Hepatocyte (in vitro differentiated cells): ENCODE measurements at regions not wholly inside any gene's neighbourhood (a gene's known extent, or its start where the extent isn't known, plus 50 kb on each side); places are given as distances from the start of the nearest gene placed in this dataset.
A peak's percentile ranks its signal among the peaks of the same experiment; 100 is the strongest.
"Not testable (repeated sequence)": the region's sequence is repeated elsewhere in the genome, so short reads cannot be mapped to it uniquely, and the experiment has no call there.

ENCODE experiments used
- DNase-seq: peaks from one replicate; pipeline ENCODE4 v3.0.0-alpha.2; 2016; ENCODE audit warnings: low spot score
- H2AFZ ChIP-seq: fragments of 200-600 bp; sonication (generic); 2 replicates; pipeline ENCODE4 v1.6.0; 2016; ENCODE audit warnings: antibody characterized with exemption, mild to moderate bottlenecking
- H3K27ac ChIP-seq: fragments of 200-600 bp; sonication (generic); 2 replicates; pipeline ENCODE4 v1.5.1; 2016; ENCODE audit warnings: mild to moderate bottlenecking
- H3K27me3 ChIP-seq: fragments of 200-600 bp; sonication (generic); 2 replicates; pipeline ENCODE4 v1.6.1; 2016
- H3K36me3 ChIP-seq: fragments of 200-600 bp; sonication (generic); replicated peaks from 2 replicates; pipeline ENCODE4 v1.5.1; 2016; ENCODE audit warnings: low read depth; ENCODE audit not compliant: insufficient read depth
- H3K4me1 ChIP-seq: fragments of 200-600 bp; sonication (generic); 2 replicates; pipeline ENCODE4 v1.5.1; 2016; ENCODE audit warnings: mild to moderate bottlenecking, moderate library complexity; ENCODE audit not compliant: insufficient read depth
- H3K4me2 ChIP-seq: fragments of 200-600 bp; sonication (generic); 2 replicates; pipeline ENCODE4 v1.6.0; 2016
- H3K4me3 ChIP-seq: fragments of 200-600 bp; sonication (generic); 2 replicates; pipeline ENCODE4 v1.5.1; 2016; ENCODE audit warnings: mild to moderate bottlenecking
- H3K79me2 ChIP-seq: fragments of 200-600 bp; sonication (generic); 2 replicates; pipeline ENCODE4 v1.6.0; 2017; ENCODE audit warnings: mild to moderate bottlenecking
- H3K9me2 ChIP-seq: fragments of 200-600 bp; sonication (generic); replicated peaks from 2 replicates; pipeline ENCODE4 v1.6.0; 2017; ENCODE audit warnings: mild to moderate bottlenecking; ENCODE audit not compliant: insufficient read depth
- H3K9me3 ChIP-seq: fragments of 200-600 bp; sonication (generic); 2 replicates; pipeline ENCODE4 v1.5.1; 2016; ENCODE audit warnings: low read depth, mild to moderate bottlenecking
- H4K20me1 ChIP-seq: fragments of 200-600 bp; sonication (generic); 2 replicates; pipeline ENCODE4 v1.6.0; 2016; ENCODE audit warnings: mild to moderate bottlenecking; ENCODE audit not compliant: insufficient read depth, poor library complexity, severe bottlenecking
- EZH2 ChIP-seq: fragments of 200-600 bp; sonication (generic); IDR thresholded peaks from 2 replicates; pipeline ENCODE4 v1.6.1; 2016; ENCODE audit warnings: antibody characterized with exemption, mild to moderate bottlenecking, borderline replicate concordance
- EZH2phosphoT487 ChIP-seq: fragments of 200-600 bp; sonication (generic); IDR thresholded peaks from one replicate; pipeline ENCODE4 v1.6.1; 2018; ENCODE audit warnings: antibody characterized with exemption, mild to moderate bottlenecking, low read depth, moderate library complexity; ENCODE audit not compliant: unreplicated experiment, severe bottlenecking
- WGBS: methylation state at CpG from one replicate; pipeline ENCODE4 v1.1.6; 2016; ENCODE audit warnings: low lambda C conversion rate; ENCODE audit errors: missing lambda C conversion rate; 5-methylcytosine and 5-hydroxymethylcytosine counted together
- TF ChIP-seq, protein P1 (sequence below): fragments of 200-600 bp; sonication (generic); IDR thresholded peaks from 2 replicates; pipeline ENCODE4 v1.5.1; 2016; ENCODE audit warnings: antibody characterized with exemption, mild to moderate bottlenecking; ENCODE audit not compliant: poor library complexity

DNA sequence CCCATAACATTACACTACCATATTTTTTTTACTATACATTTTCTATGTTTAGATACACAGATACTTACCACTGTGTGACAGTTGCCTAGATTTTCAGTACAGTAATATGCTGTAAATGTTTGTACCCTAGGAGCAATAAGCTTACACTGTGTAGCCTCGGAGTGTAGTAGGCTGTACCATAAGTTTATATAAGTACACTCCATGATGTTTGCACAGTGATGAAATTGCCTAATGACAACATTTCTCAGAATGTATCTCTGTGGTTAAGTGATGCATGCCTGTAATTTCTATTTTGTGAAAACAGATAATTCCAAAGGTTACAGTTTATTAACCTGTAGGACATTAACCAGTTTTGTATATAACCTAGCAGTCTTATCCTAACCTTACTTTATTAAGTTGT lies 128.1 kb upstream of the RBMS1 start:
- no peaks in the 10 kb centered on the region for H3K9me3 ChIP-seq
- H3K27ac ChIP-seq = no peak overlapping the region
- H3K36me3 ChIP-seq = no peaks in the 10 kb centered on the region
- no peaks in the 10 kb centered on the region for H3K79me2 ChIP-seq
- DNase-seq = no peak
- no peaks in the 10 kb centered on the region for H3K27me3 ChIP-seq
- H3K4me1 ChIP-seq = no peaks in the 10 kb centered on the region
- no peaks in the 10 kb centered on the region for H4K20me1 ChIP-seq
- H3K4me3 ChIP-seq = no peak overlapping the region
- no peaks in the 10 kb centered on the region for H3K9me2 ChIP-seq
- 93% methylated on average over 1 of the region's 1 CpG for WGBS
- no peak overlapping the region for H2AFZ ChIP-seq
- no peak for TF ChIP-seq EZH2
- TF ChIP-seq EZH2phosphoT487 = no peak
- TF ChIP-seq, protein P1, sequence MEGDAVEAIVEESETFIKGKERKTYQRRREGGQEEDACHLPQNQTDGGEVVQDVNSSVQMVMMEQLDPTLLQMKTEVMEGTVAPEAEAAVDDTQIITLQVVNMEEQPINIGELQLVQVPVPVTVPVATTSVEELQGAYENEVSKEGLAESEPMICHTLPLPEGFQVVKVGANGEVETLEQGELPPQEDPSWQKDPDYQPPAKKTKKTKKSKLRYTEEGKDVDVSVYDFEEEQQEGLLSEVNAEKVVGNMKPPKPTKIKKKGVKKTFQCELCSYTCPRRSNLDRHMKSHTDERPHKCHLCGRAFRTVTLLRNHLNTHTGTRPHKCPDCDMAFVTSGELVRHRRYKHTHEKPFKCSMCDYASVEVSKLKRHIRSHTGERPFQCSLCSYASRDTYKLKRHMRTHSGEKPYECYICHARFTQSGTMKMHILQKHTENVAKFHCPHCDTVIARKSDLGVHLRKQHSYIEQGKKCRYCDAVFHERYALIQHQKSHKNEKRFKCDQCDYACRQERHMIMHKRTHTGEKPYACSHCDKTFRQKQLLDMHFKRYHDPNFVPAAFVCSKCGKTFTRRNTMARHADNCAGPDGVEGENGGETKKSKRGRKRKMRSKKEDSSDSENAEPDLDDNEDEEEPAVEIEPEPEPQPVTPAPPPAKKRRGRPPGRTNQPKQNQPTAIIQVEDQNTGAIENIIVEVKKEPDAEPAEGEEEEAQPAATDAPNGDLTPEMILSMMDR = no peak
- no peak overlapping the region for H3K4me2 ChIP-seq

DNA sequence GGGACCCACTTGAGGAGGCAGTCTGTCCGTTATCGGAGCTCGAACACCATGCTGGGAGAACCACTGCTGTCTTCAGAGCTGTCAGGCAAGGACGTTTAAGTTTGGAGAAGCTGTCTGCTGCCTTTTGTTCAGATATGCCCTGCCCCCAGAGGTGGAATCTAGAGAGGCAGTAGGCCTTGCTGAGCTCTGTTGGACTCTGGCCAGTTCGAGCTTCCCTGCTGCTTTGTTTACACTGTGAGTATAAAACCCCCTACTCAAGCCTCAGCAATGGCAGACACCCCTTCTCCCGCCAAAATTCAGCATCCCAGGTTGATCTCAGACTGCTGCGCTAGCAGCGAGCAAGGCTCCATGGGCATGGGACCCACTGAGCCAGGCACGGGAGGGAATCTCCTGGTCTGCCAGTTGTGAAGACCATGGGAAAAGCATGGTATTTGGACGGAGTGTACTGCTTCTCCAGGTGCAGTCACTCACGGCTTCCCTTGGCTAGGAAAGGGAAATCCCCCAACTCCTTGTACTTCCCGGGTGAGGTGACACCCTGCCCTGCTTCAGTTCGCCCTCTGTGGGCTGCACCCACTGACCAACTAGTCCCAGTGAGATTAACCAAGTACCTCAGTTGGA lies 134.5 kb upstream of the RBMS1 start:
- H3K9me2 ChIP-seq, H3K4me3 ChIP-seq, H3K36me3 ChIP-seq, H3K79me2 ChIP-seq, H3K4me1 ChIP-seq, H3K9me3 ChIP-seq, H3K4me2 ChIP-seq, H3K27ac ChIP-seq, H4K20me1 ChIP-seq, H2AFZ ChIP-seq, H3K27me3 ChIP-seq: not testable (repeated sequence)
- WGBS = 77% methylated on average over 13 of the region's 13 CpGs
- DNase-seq = peak; percentile 35

DNA sequence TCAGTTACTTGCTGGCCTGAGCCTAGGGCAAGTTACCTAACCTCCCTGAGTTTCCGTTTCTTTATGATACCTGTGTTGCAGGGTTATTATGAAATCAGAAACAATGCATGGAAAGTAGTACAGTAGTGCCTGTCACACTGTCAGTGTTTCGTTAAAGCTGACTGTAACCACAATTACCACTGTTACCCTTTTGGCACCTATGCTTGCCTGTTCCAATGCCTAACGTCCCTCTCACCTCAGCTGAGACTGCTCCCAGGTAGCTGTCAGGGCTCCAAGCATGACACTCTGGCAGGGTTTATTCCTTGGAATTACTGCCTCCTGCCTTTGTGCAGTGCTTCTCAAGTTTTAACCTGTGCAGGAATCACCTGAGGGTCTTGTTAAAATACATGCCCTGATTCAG lies 135.2 kb upstream of the RBMS1 start:
- no peaks in the 10 kb centered on the region for H3K27me3 ChIP-seq
- H3K9me3 ChIP-seq = no peaks in the 10 kb centered on the region
- peaks cover 4% of the 10 kb centered on the region for H3K4me1 ChIP-seq
- DNase-seq = no peak
- no peak overlapping the region for H3K4me2 ChIP-seq
- 89% methylated on average over 3 of the region's 3 CpGs for WGBS
- TF ChIP-seq EZH2 (no peak), EZH2phosphoT487 (no peak)
- TF ChIP-seq, protein P1 = no peak
- no peaks in the 10 kb centered on the region for H3K36me3 ChIP-seq
- H2AFZ ChIP-seq = no peak overlapping the region
- H3K9me2 ChIP-seq = no peaks in the 10 kb centered on the region
- no peak overlapping the region for H3K4me3 ChIP-seq
- H3K79me2 ChIP-seq = no peaks in the 10 kb centered on the region
- H3K27ac ChIP-seq = no peak overlapping the region
- H4K20me1 ChIP-seq = no peaks in the 10 kb centered on the region

DNA sequence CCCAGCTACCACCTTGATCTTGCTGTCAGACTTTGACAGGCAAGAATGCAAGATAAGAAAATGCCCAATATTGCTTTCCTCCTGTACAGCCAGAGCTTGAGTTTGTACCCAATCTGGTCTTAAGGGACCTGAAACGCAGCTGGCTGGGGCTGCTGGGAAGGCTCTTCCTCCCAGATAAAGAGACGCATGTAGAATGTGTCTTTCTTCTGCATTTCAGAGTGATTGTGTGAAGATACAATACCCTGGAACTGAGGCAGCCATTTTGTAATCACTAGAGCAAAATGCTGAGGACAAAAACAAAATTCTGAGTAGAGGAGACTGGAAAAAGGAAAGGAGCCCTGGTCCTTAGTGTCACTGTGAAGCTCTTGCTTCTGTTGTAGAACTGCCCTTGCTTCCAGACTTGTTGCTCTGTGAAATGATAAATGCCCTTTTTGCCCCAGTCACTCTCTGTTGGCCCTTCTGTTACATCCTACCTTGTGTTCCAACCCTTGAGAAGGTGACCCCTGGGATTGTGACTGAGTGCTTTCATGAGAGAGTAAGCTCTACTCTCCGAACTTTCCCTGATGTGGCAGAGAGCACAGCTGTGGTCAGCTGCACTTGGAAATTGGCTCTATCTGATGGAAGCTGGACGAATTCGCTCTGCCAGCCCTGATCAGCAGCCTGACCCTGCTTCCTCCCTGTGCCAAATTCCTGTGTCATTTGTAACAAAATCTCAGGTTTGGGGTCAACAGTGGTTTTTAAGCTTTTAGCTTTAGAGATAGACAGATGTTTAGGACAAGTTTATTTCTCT lies 137.4 kb upstream of the RBMS1 start:
- peaks cover 4% of the 10 kb centered on the region for H3K4me1 ChIP-seq
- WGBS = 63% methylated on average over 5 of the region's 5 CpGs
- TF ChIP-seq EZH2 (no peak), EZH2phosphoT487 (no peak)
- TF ChIP-seq, protein P1 = no peak
- H3K27me3 ChIP-seq = no peaks in the 10 kb centered on the region
- H3K9me3 ChIP-seq = no peaks in the 10 kb centered on the region
- H4K20me1 ChIP-seq = no peaks in the 10 kb centered on the region
- no peak overlapping the region for H3K27ac ChIP-seq
- no peaks in the 10 kb centered on the region for H3K9me2 ChIP-seq
- no peak for DNase-seq
- peak overlapping the region; percentile 50 for H2AFZ ChIP-seq
- H3K4me3 ChIP-seq = no peak overlapping the region
- H3K79me2 ChIP-seq = no peaks in the 10 kb centered on the region
- no peaks in the 10 kb centered on the region for H3K36me3 ChIP-seq
- peak overlapping the region; percentile 33 for H3K4me2 ChIP-seq
